Right lobe of liver (tissue), 4 donors: ENCODE measurements at regions not wholly inside any gene's neighbourhood (a gene's known extent, or its start where the extent isn't known, plus 50 kb on each side); places are given as distances from the start of the nearest gene placed in this dataset.

Experiments
- POLR2A ChIP-seq: fragments of 450-650 bp; IDR thresholded peaks from one replicate; pipeline ENCODE4 v1.6.1; 2017; ENCODE audit warnings: antibody characterized with exemption, mild to moderate bottlenecking
- TF ChIP-seq, protein P1 (sequence below), 4 donors: fragments of 200-600 bp in 3 of 4; fragments of 450-650 bp in 1 of 4; IDR thresholded peaks; one replicate each; pipeline versions ENCODE4 v1.5.1 to v1.8.0; 2016 to 2022; ENCODE audit warnings: antibody characterized with exemption in 4 of 4, mild to moderate bottlenecking in 2 of 4
- donor health status: DM: no; HTN: no; CAD: no.
- donor health status: DM: no; HTN: no; CAD: no.
- donor health status: DM: no; HTN: yes; CAD: no.

GRCh38 chr20:40503119-40503518 is 185.9 kb downstream of the MAFB start:
- TF ChIP-seq, protein P1, sequence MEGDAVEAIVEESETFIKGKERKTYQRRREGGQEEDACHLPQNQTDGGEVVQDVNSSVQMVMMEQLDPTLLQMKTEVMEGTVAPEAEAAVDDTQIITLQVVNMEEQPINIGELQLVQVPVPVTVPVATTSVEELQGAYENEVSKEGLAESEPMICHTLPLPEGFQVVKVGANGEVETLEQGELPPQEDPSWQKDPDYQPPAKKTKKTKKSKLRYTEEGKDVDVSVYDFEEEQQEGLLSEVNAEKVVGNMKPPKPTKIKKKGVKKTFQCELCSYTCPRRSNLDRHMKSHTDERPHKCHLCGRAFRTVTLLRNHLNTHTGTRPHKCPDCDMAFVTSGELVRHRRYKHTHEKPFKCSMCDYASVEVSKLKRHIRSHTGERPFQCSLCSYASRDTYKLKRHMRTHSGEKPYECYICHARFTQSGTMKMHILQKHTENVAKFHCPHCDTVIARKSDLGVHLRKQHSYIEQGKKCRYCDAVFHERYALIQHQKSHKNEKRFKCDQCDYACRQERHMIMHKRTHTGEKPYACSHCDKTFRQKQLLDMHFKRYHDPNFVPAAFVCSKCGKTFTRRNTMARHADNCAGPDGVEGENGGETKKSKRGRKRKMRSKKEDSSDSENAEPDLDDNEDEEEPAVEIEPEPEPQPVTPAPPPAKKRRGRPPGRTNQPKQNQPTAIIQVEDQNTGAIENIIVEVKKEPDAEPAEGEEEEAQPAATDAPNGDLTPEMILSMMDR (IDR thresholded peaks at IDR 0.05), result no peak
- TF ChIP-seq POLR2A, result no peak
